ENCODE measurements at regions not wholly inside any gene's neighbourhood (a gene's known extent, or its start where the extent isn't known, plus 50 kb on each side); places are given as distances from the start of the nearest gene placed in this dataset.
"Not testable (repeated sequence)": the region's sequence is repeated elsewhere in the genome, so short reads cannot be mapped to it uniquely, and the experiment has no call there.

- intact Hi-C loops (cut with DNase I) = loop anchor here in 1 of 2 donors (5.0 kb wide), 1 partner anchor 33 kb away; no protein-coding TSS in a partner anchor
- no peak for ATAC-seq
- DNase-seq = no peak
Observed at GRCh38 chr6:17224056-17224455, 57.1 kb upstream of the RBM24 start.

- ATAC-seq, DNase-seq: not testable (repeated sequence)
- intact Hi-C loops (cut with DNase I) = loop anchor here in 1 of 2 donors (5.0 kb wide), 1 partner anchor 33 kb away; no protein-coding TSS in a partner anchor
Observed at GRCh38 chr6:17224501-17224900, 56.7 kb upstream of the RBM24 start.

- intact Hi-C loops (cut with DNase I) = no loop called here
Observed at GRCh38 chr6:17225767-17226630, 55.2 kb upstream of the RBM24 start.

GRCh38 chr6:17226786-17227233 is 54.4 kb upstream of the RBM24 start:
- DNase-seq (no peak), ATAC-seq (peak in 1 of 2 donors; percentile 34)
- intact Hi-C loops (cut with DNase I) = no loop called here

More at GRCh38 chr6:17225767-17226630, 55.2 kb upstream of the RBM24 start:
- DNase-seq = no peak
- ATAC-seq = peak; percentile 59 to 85

- ATAC-seq = no peak
- intact Hi-C loops (cut with DNase I) = no loop called here
Observed at GRCh38 chr6:17227403-17227802, 53.8 kb upstream of the RBM24 start.

More at GRCh38 chr6:17227403-17227802, 53.8 kb upstream of the RBM24 start:
- no peak for DNase-seq

All from left cardiac atrium (tissue), 4 donors.